Mesendoderm (in vitro differentiated cells): ENCODE measurements at regions not wholly inside any gene's neighbourhood (a gene's known extent, or its start where the extent isn't known, plus 50 kb on each side); places are given as distances from the start of the nearest gene placed in this dataset.

Experiments used
- DNase-seq: peaks from one replicate; pipeline ENCODE4 v3.0.0; 2013
- H2AK5ac ChIP-seq: 2 replicates; pipeline ENCODE4 v1.6.1; 2013; ENCODE audit warnings: low read length, inconsistent platforms
- H2BK120ac ChIP-seq: 2 replicates; pipeline ENCODE4 v1.6.1; 2013; ENCODE audit warnings: low read depth, mild to moderate bottlenecking, low read length, moderate library complexity, mixed read lengths
- H2BK15ac ChIP-seq: replicated peaks from 2 replicates; pipeline ENCODE4 v1.6.1; 2013; ENCODE audit warnings: low read depth, mild to moderate bottlenecking, moderate library complexity
- H2BK5ac ChIP-seq: 2 replicates; pipeline ENCODE4 v1.6.1; 2013; ENCODE audit warnings: low read length, inconsistent platforms
- H3K18ac ChIP-seq: 2 replicates; pipeline ENCODE4 v1.6.1; 2013; ENCODE audit warnings: mild to moderate bottlenecking, low read length, mixed read lengths
- H3K23ac ChIP-seq: one replicate; pipeline ENCODE4 v1.6.1; 2013; ENCODE audit warnings: low read length
- H3K27ac ChIP-seq: 2 replicates; pipeline ENCODE4 v1.5.1; 2013; ENCODE audit warnings: low read depth, mild to moderate bottlenecking, inconsistent platforms, low read length, moderate library complexity
- H3K27me3 ChIP-seq: 2 replicates; pipeline ENCODE4 v1.6.1; 2013; ENCODE audit warnings: low read length, control low read depth, mild to moderate bottlenecking, inconsistent platforms; ENCODE audit not compliant: insufficient read depth, poor library complexity
- H3K36me3 ChIP-seq: 2 replicates; pipeline ENCODE4 v1.6.1; 2013; ENCODE audit warnings: low read length, inconsistent platforms; ENCODE audit not compliant: control insufficient read depth, insufficient read depth
- H3K4ac ChIP-seq: one replicate; pipeline ENCODE4 v1.6.1; 2013; ENCODE audit warnings: low read depth, mild to moderate bottlenecking, low read length, moderate library complexity
- H3K4me1 ChIP-seq: 2 replicates; pipeline ENCODE4 v1.6.1; 2013; ENCODE audit warnings: low read depth, low read length, inconsistent platforms; ENCODE audit not compliant: control insufficient read depth
- H3K4me2 ChIP-seq: 2 replicates; pipeline ENCODE4 v1.6.1; 2013; ENCODE audit warnings: low read length
- H3K4me3 ChIP-seq: 2 replicates; pipeline ENCODE4 v1.5.1; 2013; ENCODE audit warnings: mild to moderate bottlenecking, low read length
- H3K56ac ChIP-seq: one replicate; pipeline ENCODE4 v1.6.1; 2013; ENCODE audit warnings: low read length
- H3K79me1 ChIP-seq: 2 replicates; pipeline ENCODE4 v1.6.1; 2013; ENCODE audit warnings: low read length, inconsistent platforms
- H3K79me2 ChIP-seq: 2 replicates; pipeline ENCODE4 v1.6.1; 2013; ENCODE audit warnings: mild to moderate bottlenecking, low read length; ENCODE audit not compliant: control insufficient read depth, insufficient read depth
- H3K9ac ChIP-seq: 2 replicates; pipeline ENCODE4 v1.6.1; 2013; ENCODE audit warnings: low read length, inconsistent platforms
- H4K5ac ChIP-seq: one replicate; pipeline ENCODE4 v1.6.1; 2013; ENCODE audit warnings: low read length
- H4K8ac ChIP-seq: one replicate; pipeline ENCODE4 v1.6.1; 2013; ENCODE audit warnings: low read depth, mild to moderate bottlenecking, control low read depth, low read length, moderate library complexity
- WGBS: extraction: QIAGEN DNeasy Blood & Tissue Kit; methylation state at CpG from one replicate; pipeline ENCODE4 v1.1.7; 2013; ENCODE audit warnings: low lambda C conversion rate, missing lambda C conversion rate; ENCODE audit not compliant: insufficient coverage; ENCODE audit errors: extremely low coverage; 5-methylcytosine and 5-hydroxymethylcytosine counted together

DNA sequence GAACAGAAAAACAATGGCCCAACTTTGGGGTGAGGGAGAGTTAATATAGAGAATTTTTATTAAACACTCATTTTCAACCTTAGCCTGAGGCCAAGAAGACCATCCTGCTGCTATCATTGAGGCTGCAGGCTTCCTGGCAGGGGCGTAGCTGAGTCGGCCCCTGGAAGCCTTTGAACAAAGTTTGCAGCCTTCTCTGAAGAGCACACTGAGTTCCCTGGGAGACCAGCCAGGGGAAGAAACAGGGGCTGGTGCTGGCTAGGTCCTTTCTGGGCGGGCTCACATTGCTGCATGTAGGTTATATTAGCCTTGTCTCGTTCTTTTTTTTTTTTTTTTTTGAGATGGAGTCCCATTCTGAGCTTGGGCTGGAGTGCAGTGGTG lies 126.8 kb upstream of the HS6ST1 start:
- Histone ChIP-seq H3K79me1 (no peaks in the 10 kb centered on the region), H3K27ac (no peak overlapping the region), H3K23ac (no peak overlapping the region), H3K18ac (no peak overlapping the region), H2AK5ac (no peak overlapping the region), H3K4me1 (peaks cover 3% of the 10 kb centered on the region), H4K8ac (no peak overlapping the region), H3K56ac (no peak overlapping the region), H3K9ac (no peak overlapping the region), H2BK15ac (no peak overlapping the region), H3K4me2 (no peak overlapping the region), H3K27me3 (no peaks in the 10 kb centered on the region), H4K5ac (no peak overlapping the region), H3K79me2 (no peaks in the 10 kb centered on the region), H3K36me3 (no peaks in the 10 kb centered on the region), H3K4ac (no peak overlapping the region), H2BK5ac (no peak overlapping the region), H2BK120ac (no peak overlapping the region), H3K4me3 (no peak overlapping the region)
- no peak for DNase-seq
- no CpG with 5 or more reads among the region's 4 CpGs for WGBS

- H3K9ac ChIP-seq: no peak overlapping the region
These were observed 127.6 kb upstream of the HS6ST1 start for GRCh38 chr2:128446049-128446873.

DNA sequence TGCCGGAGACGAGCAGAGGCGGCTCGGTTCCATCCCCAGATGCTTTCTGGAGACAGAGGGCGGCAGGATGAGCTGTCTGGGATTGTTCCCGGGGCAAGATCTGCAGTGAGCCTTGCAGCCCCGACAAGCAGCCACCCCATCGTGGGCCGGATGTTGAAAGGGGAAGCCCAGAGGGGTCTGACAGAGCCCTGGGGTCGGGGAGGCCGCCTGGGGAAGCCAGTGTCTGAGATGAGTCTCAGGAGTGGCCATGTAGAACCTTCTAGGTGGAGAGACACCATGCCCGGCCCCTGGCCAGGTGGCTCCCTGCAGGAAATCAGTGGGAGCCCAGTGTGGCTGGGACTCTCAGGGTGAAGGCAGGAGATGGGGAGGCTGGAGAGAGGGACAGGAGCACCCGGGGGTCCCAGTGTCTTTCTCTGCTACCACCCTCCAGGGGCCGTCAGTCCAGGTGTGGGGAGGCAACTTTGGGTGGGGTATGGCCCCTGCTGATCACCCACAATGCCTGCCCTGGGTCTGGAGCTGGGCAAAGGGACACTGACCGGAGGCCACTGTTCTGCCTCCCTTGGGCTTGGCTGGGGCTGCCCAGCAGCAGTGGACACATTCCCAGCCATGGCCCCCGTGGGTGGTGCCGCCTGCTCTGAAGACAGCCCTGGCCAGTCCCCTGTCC lies 128.3 kb upstream of the HS6ST1 start:
- no CpG with 5 or more reads among the region's 17 CpGs for WGBS
- no peak overlapping the region for H4K8ac ChIP-seq
- peaks cover 3% of the 10 kb centered on the region for H3K4me1 ChIP-seq
- H3K23ac ChIP-seq: no peak overlapping the region
- no peaks in the 10 kb centered on the region for H3K36me3 ChIP-seq
- H3K4me3 ChIP-seq: no peak overlapping the region
- no peak overlapping the region for H2AK5ac ChIP-seq
- no peak overlapping the region for H3K4me2 ChIP-seq
- H3K4ac ChIP-seq: no peak overlapping the region
- H3K79me2 ChIP-seq: no peaks in the 10 kb centered on the region
- no peak overlapping the region for H4K5ac ChIP-seq
- no peaks in the 10 kb centered on the region for H3K27me3 ChIP-seq
- no peak for DNase-seq
- no peak overlapping the region for H3K18ac ChIP-seq
- H2BK15ac ChIP-seq: no peak overlapping the region
- no peak overlapping the region for H2BK120ac ChIP-seq
- no peak overlapping the region for H3K56ac ChIP-seq
- no peak overlapping the region for H3K9ac ChIP-seq
- H2BK5ac ChIP-seq: no peak overlapping the region
- H3K79me1 ChIP-seq: no peaks in the 10 kb centered on the region
- no peak overlapping the region for H3K27ac ChIP-seq

More at GRCh38 chr2:128446049-128446873, 127.6 kb upstream of the HS6ST1 start:
- peaks cover 3% of the 10 kb centered on the region for H3K4me1 ChIP-seq
- no peak overlapping the region for H3K4me3 ChIP-seq
- no CpG with 5 or more reads among the region's 10 CpGs for WGBS
- DNase-seq: no peak
- no peak overlapping the region for H2AK5ac ChIP-seq
- H2BK15ac ChIP-seq: no peak overlapping the region
- H2BK5ac ChIP-seq: no peak overlapping the region
- no peak overlapping the region for H2BK120ac ChIP-seq
- H4K8ac ChIP-seq: no peak overlapping the region
- H3K27ac ChIP-seq: no peak overlapping the region
- no peak overlapping the region for H3K18ac ChIP-seq
- H3K4ac ChIP-seq: no peak overlapping the region
- no peak overlapping the region for H3K4me2 ChIP-seq
- no peaks in the 10 kb centered on the region for H3K27me3 ChIP-seq
- no peaks in the 10 kb centered on the region for H3K79me2 ChIP-seq
- no peak overlapping the region for H3K56ac ChIP-seq
- H4K5ac ChIP-seq: no peak overlapping the region
- H3K23ac ChIP-seq: no peak overlapping the region
- H3K79me1 ChIP-seq: no peaks in the 10 kb centered on the region
- H3K36me3 ChIP-seq: no peaks in the 10 kb centered on the region

DNA sequence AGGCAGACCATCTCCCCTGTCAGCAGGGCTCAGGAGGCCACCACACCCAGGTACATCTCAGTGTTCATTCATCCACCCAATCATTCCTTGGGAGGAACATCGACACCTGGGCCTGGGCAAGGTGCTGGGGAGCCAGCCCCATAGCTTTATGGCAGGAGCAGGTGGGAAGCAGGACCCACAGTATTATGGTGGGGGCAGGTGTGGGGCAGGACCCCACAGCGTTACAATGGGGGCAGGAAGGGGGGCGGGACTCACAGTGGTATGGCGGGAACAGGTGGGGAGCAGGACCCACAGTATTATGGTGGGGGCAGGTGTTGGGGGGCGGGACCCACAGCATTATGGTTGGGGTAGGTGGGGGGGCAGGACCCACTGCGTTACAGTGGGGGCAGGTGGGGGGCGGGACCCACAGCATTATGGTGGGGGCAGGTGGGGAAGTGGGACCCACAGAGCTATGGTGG lies 128.9 kb upstream of the HS6ST1 start:
- no peak overlapping the region for H2BK5ac ChIP-seq
- no peak overlapping the region for H3K18ac ChIP-seq
- no peak overlapping the region for H3K27ac ChIP-seq
- H3K36me3 ChIP-seq: no peaks in the 10 kb centered on the region
- H4K5ac ChIP-seq: no peak overlapping the region
- H3K4me3 ChIP-seq: no peak overlapping the region
- H3K23ac ChIP-seq: no peak overlapping the region
- no peaks in the 10 kb centered on the region for H3K79me2 ChIP-seq
- no peak overlapping the region for H3K9ac ChIP-seq
- no peak overlapping the region for H2BK120ac ChIP-seq
- no peak overlapping the region for H3K4me2 ChIP-seq
- no peak overlapping the region for H4K8ac ChIP-seq
- H3K4me1 ChIP-seq: peaks cover 3% of the 10 kb centered on the region
- WGBS: no CpG with 5 or more reads among the region's 7 CpGs
- no peaks in the 10 kb centered on the region for H3K27me3 ChIP-seq
- no peaks in the 10 kb centered on the region for H3K79me1 ChIP-seq
- H3K4ac ChIP-seq: no peak overlapping the region
- H2BK15ac ChIP-seq: no peak overlapping the region
- no peak overlapping the region for H3K56ac ChIP-seq
- DNase-seq: no peak
- H2AK5ac ChIP-seq: no peak overlapping the region

DNA sequence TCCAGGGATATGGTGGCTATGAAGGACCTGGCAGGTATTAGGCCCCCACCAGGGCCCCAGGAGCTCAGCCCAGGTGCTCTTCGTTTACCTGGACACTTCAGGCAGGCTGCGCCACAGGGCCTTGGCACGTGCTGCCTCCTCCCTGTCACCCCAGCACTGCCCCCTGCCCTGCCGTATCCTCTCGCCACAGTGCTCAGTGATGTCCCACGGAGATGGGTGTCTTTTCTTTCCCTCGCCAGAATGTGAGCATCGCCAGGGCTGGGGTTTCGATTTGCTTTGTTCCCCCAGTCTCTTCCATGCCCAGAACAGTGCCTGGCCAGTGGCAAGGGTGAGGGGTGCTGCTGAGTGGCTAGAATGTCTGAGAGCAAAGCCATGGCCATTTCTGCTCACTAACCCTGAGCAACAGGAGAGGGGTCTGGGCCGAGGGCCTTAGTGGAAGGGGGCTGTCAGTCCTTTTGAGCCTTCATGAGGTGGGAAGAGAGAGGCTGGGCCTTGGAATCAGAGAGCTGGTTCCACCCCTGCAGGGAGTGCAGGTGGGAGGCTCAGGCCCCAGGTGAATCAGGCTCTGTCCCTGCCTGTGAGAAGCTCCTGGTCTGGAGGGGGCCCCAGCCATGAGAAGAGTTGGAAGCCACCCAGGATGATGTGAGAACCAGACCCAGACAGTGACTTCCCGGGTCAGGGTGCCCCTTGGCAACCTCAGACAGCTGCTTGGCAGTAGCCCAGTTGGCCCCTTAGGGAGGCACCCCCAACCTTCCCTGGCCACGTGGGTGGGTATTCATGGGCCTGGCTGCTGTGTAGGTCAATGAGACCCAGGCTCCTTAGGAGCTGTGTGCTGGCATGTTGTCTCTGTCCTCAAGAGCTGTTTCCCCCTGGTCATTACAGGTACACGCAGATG lies 129.9 kb upstream of the HS6ST1 start:
- Histone ChIP-seq H3K23ac (no peak overlapping the region), H2BK15ac (no peak overlapping the region), H3K4ac (no peak overlapping the region), H3K36me3 (no peaks in the 10 kb centered on the region), H3K4me2 (no peak overlapping the region), H3K9ac (no peak overlapping the region), H3K27me3 (no peaks in the 10 kb centered on the region), H3K79me2 (no peaks in the 10 kb centered on the region), H3K27ac (no peak overlapping the region), H2AK5ac (no peak overlapping the region), H2BK5ac (no peak overlapping the region), H3K56ac (no peak overlapping the region), H2BK120ac (no peak overlapping the region), H3K18ac (no peak overlapping the region), H4K8ac (no peak overlapping the region), H4K5ac (no peak overlapping the region), H3K79me1 (no peaks in the 10 kb centered on the region), H3K4me1 (no peaks in the 10 kb centered on the region), H3K4me3 (no peak overlapping the region)
- no peak for DNase-seq
- no CpG with 5 or more reads among the region's 13 CpGs for WGBS
